Mucosa of rectum (tissue), 2 donors: ENCODE measurements at regions not wholly inside any gene's neighbourhood (a gene's known extent, or its start where the extent isn't known, plus 50 kb on each side); places are given as distances from the start of the nearest gene placed in this dataset.

Source experiments
- H3K27ac ChIP-seq, 2 donors: one replicate each; pipeline ENCODE4 v1.7.0; 2013; ENCODE audit warnings: inconsistent platforms in 2 of 2, low read depth in 2 of 2, low read length in 2 of 2
- H3K27me3 ChIP-seq, 2 donors: one replicate each; pipeline ENCODE4 v1.7.0; 2013; ENCODE audit warnings: low read length in 2 of 2; ENCODE audit not compliant: control insufficient read depth in 2 of 2, insufficient read depth in 2 of 2
- H3K36me3 ChIP-seq, 2 donors: one replicate each; pipeline ENCODE4 v1.7.0; 2013; ENCODE audit warnings: low read length in 2 of 2; ENCODE audit not compliant: control insufficient read depth in 2 of 2, insufficient read depth in 2 of 2
- H3K4me1 ChIP-seq, 2 donors: one replicate each; pipeline ENCODE4 v1.7.0; 2013; ENCODE audit warnings: low read length in 2 of 2, mild to moderate bottlenecking in 1 of 2; ENCODE audit not compliant: control insufficient read depth in 2 of 2, insufficient read depth in 2 of 2
- H3K4me3 ChIP-seq, 2 donors: one replicate each; pipeline ENCODE4 v1.7.0; 2013; ENCODE audit warnings: low read length in 2 of 2
- H3K9ac ChIP-seq, 2 donors: one replicate each; pipeline ENCODE4 v1.7.0; 2013; ENCODE audit warnings: low read length in 2 of 2, low read depth in 1 of 2, mild to moderate bottlenecking in 1 of 2
- H3K9me3 ChIP-seq, 2 donors: one replicate each; pipeline ENCODE4 v1.7.0; 2013; ENCODE audit warnings: low read length in 2 of 2; ENCODE audit not compliant: control insufficient read depth in 2 of 2
- donor health status: healthy.
- donor health status: Normal muscosa, but diverticular disease.

GRCh38 chrX:138872537-138872936, 161.0 kb upstream of the FGF13 start:
- Histone ChIP-seq H3K4me1 (no peaks in the 10 kb centered on the region), H3K27me3 (no peaks in the 10 kb centered on the region), H3K9ac (no peak overlapping the region)

GRCh38 chrX:138871739-138872138, 160.2 kb upstream of the FGF13 start:
- no peak overlapping the region for H3K9ac ChIP-seq
- no peaks in the 10 kb centered on the region for H3K9me3 ChIP-seq
- H3K27me3 ChIP-seq, result no peaks in the 10 kb centered on the region
- no peak overlapping the region for H3K27ac ChIP-seq
- no peak overlapping the region for H3K4me3 ChIP-seq
- no peaks in the 10 kb centered on the region for H3K4me1 ChIP-seq
- H3K36me3 ChIP-seq, result no peaks in the 10 kb centered on the region

More at GRCh38 chrX:138872537-138872936, 161.0 kb upstream of the FGF13 start:
- no peak overlapping the region for H3K27ac ChIP-seq
- H3K4me3 ChIP-seq, result no peak overlapping the region
- H3K36me3 ChIP-seq, result no peaks in the 10 kb centered on the region
- no peaks in the 10 kb centered on the region for H3K9me3 ChIP-seq

GRCh38 chrX:138866643-138867042, 155.1 kb upstream of the FGF13 start:
- no peak overlapping the region for H3K9ac ChIP-seq
- no peaks in the 10 kb centered on the region for H3K36me3 ChIP-seq
- H3K27ac ChIP-seq, result no peak overlapping the region
- H3K27me3 ChIP-seq, result no peaks in the 10 kb centered on the region
- H3K4me1 ChIP-seq, result no peaks in the 10 kb centered on the region
- H3K4me3 ChIP-seq, result no peak overlapping the region
- no peaks in the 10 kb centered on the region for H3K9me3 ChIP-seq

GRCh38 chrX:138865093-138865649, 153.7 kb upstream of the FGF13 start:
- H3K4me1 ChIP-seq, result no peaks in the 10 kb centered on the region
- H3K9me3 ChIP-seq, result no peaks in the 10 kb centered on the region
- no peak overlapping the region for H3K9ac ChIP-seq
- no peak overlapping the region for H3K4me3 ChIP-seq
- no peaks in the 10 kb centered on the region for H3K36me3 ChIP-seq
- H3K27ac ChIP-seq, result no peak overlapping the region
- no peaks in the 10 kb centered on the region for H3K27me3 ChIP-seq

- H3K4me1 ChIP-seq, result no peaks in the 10 kb centered on the region
- no peaks in the 10 kb centered on the region for H3K27me3 ChIP-seq
- no peak overlapping the region for H3K4me3 ChIP-seq
- H3K27ac ChIP-seq, result no peak overlapping the region
- no peak overlapping the region for H3K9ac ChIP-seq
- no peaks in the 10 kb centered on the region for H3K9me3 ChIP-seq
- H3K36me3 ChIP-seq, result no peaks in the 10 kb centered on the region
Measured at GRCh38 chrX:138859421-138859820, 147.9 kb upstream of the FGF13 start.

- no peaks in the 10 kb centered on the region for H3K4me1 ChIP-seq
- H3K27me3 ChIP-seq, result no peaks in the 10 kb centered on the region
- H3K36me3 ChIP-seq, result no peaks in the 10 kb centered on the region
- H3K9me3 ChIP-seq, result no peaks in the 10 kb centered on the region
- no peak overlapping the region for H3K4me3 ChIP-seq
- H3K9ac ChIP-seq, result no peak overlapping the region
- H3K27ac ChIP-seq, result no peak overlapping the region
Measured at GRCh38 chrX:138858951-138859350, 147.4 kb upstream of the FGF13 start.

- Histone ChIP-seq H3K27ac (no peak overlapping the region), H3K9ac (no peak overlapping the region), H3K4me3 (no peak overlapping the region), H3K36me3 (no peaks in the 10 kb centered on the region), H3K27me3 (no peaks in the 10 kb centered on the region), H3K9me3 (no peaks in the 10 kb centered on the region), H3K4me1 (no peaks in the 10 kb centered on the region)
Measured at GRCh38 chrX:138858438-138858837, 146.9 kb upstream of the FGF13 start.

- H3K27ac ChIP-seq, result no peak overlapping the region
- no peaks in the 10 kb centered on the region for H3K27me3 ChIP-seq
- no peak overlapping the region for H3K9ac ChIP-seq
- no peak overlapping the region for H3K4me3 ChIP-seq
- no peaks in the 10 kb centered on the region for H3K36me3 ChIP-seq
- H3K9me3 ChIP-seq, result no peaks in the 10 kb centered on the region
- no peaks in the 10 kb centered on the region for H3K4me1 ChIP-seq
Measured at GRCh38 chrX:138856881-138857604, 145.5 kb upstream of the FGF13 start.

GRCh38 chrX:138853936-138854335, 142.4 kb upstream of the FGF13 start:
- H3K9me3 ChIP-seq, result no peaks in the 10 kb centered on the region
- H3K27ac ChIP-seq, result no peak overlapping the region
- no peaks in the 10 kb centered on the region for H3K27me3 ChIP-seq
- no peaks in the 10 kb centered on the region for H3K36me3 ChIP-seq
- H3K4me1 ChIP-seq, result no peaks in the 10 kb centered on the region
- H3K9ac ChIP-seq, result no peak overlapping the region
- no peak overlapping the region for H3K4me3 ChIP-seq

- Histone ChIP-seq H3K9ac (no peak overlapping the region), H3K27me3 (no peaks in the 10 kb centered on the region), H3K9me3 (no peaks in the 10 kb centered on the region), H3K27ac (no peak overlapping the region), H3K4me3 (no peak overlapping the region), H3K36me3 (no peaks in the 10 kb centered on the region), H3K4me1 (no peaks in the 10 kb centered on the region)
Measured at GRCh38 chrX:138849521-138849920, 138.0 kb upstream of the FGF13 start.
